ENCODE measurements at regions not wholly inside any gene's neighbourhood (a gene's known extent, or its start where the extent isn't known, plus 50 kb on each side); places are given as distances from the start of the nearest gene placed in this dataset.

DNA sequence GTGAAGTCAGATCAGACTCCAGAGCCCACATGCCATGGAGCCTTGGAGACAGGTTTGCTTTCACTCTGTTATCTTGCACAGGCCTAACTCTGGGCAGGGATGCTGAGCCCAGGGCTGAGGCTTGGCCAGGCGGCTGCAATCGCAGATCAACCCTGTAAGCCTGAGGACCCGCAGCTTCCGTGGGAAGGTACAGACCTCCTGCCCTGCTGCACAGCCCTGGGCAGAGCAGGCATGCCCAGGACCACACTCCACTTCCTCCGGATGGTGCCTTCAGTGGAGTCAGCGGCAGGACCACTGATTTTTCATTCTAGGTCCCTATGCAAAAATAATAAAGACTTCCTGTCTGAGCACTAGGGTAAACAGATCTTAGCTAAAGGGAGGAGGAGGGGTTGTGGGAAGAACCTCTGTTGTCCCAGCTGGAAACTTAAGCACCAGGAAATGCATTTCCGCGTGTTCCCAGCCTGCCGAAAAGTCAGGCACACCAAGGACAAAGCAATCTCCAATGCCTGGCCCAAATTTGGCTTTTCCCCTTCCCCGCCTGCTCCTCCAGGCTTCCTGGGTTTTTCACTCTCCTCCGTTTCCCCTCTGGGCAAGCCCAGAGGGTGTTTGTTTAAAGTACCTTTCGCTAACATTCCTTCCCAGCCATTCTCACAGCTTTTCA is 87.3 kb downstream of the KCTD15 start:
- peak overlapping the region; percentile 26 for H2BK12ac ChIP-seq (ENCODE audit: low read length)
- DNase-seq (ENCODE audit: low spot score) = no peak
- no peak overlapping the region for H3K4ac ChIP-seq (ENCODE audit: low read length)
- peak overlapping the region; percentile 86 for H2AFZ ChIP-seq (ENCODE audit: low read length)
- peak overlapping the region; percentile 20 for H2AK5ac ChIP-seq (ENCODE audit: low read depth, low read length)
- no CpG with 5 or more reads among the region's 12 CpGs for WGBS, 2 donors (ENCODE audit: extremely low coverage in 2 of 2, insufficient read length in 2 of 2, insufficient replicate concordance in 1 of 2)
- H3K14ac ChIP-seq (ENCODE audit: low read length) = no peak overlapping the region
- H3K27me3 ChIP-seq (ENCODE audit: control insufficient read depth in 3 of 3, insufficient read depth in 3 of 3, low read depth in 1 of 3, low read length in 3 of 3) = peaks cover 0 to 3% (median 3%) of the 10 kb centered on the region in 3 experiments
- no peak overlapping the region for H3K4me3 ChIP-seq (ENCODE audit: low read length in 2 of 2)
- H3K4me1 ChIP-seq (ENCODE audit: control insufficient read depth in 2 of 2, insufficient read depth in 1 of 2, low read depth in 1 of 2, low read length in 2 of 2) = peaks cover 3 to 6% of the 10 kb centered on the region in 2 donors
- no peak overlapping the region for H4K8ac ChIP-seq (ENCODE audit: low read depth, low read length)
- H3K9me3 ChIP-seq (replicated peaks in 1 of 2; ENCODE audit: control insufficient read depth in 2 of 2, insufficient read depth in 1 of 2, low read depth in 1 of 2, low read length in 2 of 2) = no peaks in the 10 kb centered on the region
- no peak overlapping the region for H2BK120ac ChIP-seq (ENCODE audit: low read depth, low read length)
- no peaks in the 10 kb centered on the region for H3K79me1 ChIP-seq (ENCODE audit: low read depth, low read length)
- H3K9ac ChIP-seq (ENCODE audit: low read depth, low read length, poor library complexity) = no peak overlapping the region
- no peak overlapping the region for H3K23ac ChIP-seq (ENCODE audit: low read depth, low read length, poor library complexity)
- H3K36me3 ChIP-seq (replicated peaks in 1 of 2; ENCODE audit: control insufficient read depth in 2 of 2, insufficient read depth in 2 of 2, low read length in 2 of 2) = no peaks in the 10 kb centered on the region
- H3K27ac ChIP-seq (replicated peaks; ENCODE audit: low read length) = no peak overlapping the region
- H3K4me2 ChIP-seq (ENCODE audit: insufficient read depth, low read length, poor library complexity, severe bottlenecking) = no peak overlapping the region
- H4K91ac ChIP-seq (ENCODE audit: low read depth, low read length, poor library complexity) = no peak overlapping the region
- peak overlapping the region; percentile 85 for H3K18ac ChIP-seq (ENCODE audit: low read length)
- H2BK5ac ChIP-seq (ENCODE audit: low read length) = no peak overlapping the region
- peak overlapping the region; percentile 19 for H2BK15ac ChIP-seq (ENCODE audit: low read length)

DNA sequence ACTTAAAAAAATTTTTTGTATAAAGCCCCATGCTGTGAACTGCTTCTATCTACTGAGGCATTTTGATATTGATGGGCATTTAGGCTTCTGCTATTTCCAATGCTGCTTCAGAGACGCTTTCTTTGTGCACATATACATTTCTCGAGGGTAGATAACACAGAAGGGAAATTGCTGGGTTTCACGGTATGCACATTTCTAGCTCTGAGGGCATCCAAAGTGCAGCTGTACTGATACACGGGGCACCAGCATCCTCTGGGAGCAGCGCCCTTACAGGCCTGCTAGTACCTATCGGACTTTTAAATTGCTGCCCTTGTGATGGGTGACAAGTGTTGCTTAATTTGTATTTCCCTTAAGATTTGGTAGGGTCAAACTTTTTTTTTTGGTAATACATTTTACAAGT is 88.6 kb downstream of the KCTD15 start:
- Histone ChIP-seq H3K27me3 (ENCODE audit: control insufficient read depth in 3 of 3, insufficient read depth in 3 of 3, low read depth in 1 of 3, low read length in 3 of 3) (peaks cover 0 to 3% (median 0%) of the 10 kb centered on the region in 3 experiments), H3K18ac (ENCODE audit: low read length) (no peak overlapping the region), H4K8ac (ENCODE audit: low read depth, low read length) (no peak overlapping the region), H3K9ac (ENCODE audit: low read depth, low read length, poor library complexity) (no peak overlapping the region), H2BK15ac (ENCODE audit: low read length) (no peak overlapping the region), H2BK12ac (ENCODE audit: low read length) (no peak overlapping the region), H2BK120ac (ENCODE audit: low read depth, low read length) (no peak overlapping the region), H4K91ac (ENCODE audit: low read depth, low read length, poor library complexity) (no peak overlapping the region), H3K27ac (replicated peaks; ENCODE audit: low read length) (no peak overlapping the region), H3K79me1 (ENCODE audit: low read depth, low read length) (no peaks in the 10 kb centered on the region), H2BK5ac (ENCODE audit: low read length) (no peak overlapping the region), H2AK5ac (ENCODE audit: low read depth, low read length) (no peak overlapping the region), H3K36me3 (replicated peaks in 1 of 2; ENCODE audit: control insufficient read depth in 2 of 2, insufficient read depth in 2 of 2, low read length in 2 of 2) (no peaks in the 10 kb centered on the region), H3K4me3 (ENCODE audit: low read length in 2 of 2) (no peak overlapping the region), H3K9me3 (replicated peaks in 1 of 2; ENCODE audit: control insufficient read depth in 2 of 2, insufficient read depth in 1 of 2, low read depth in 1 of 2, low read length in 2 of 2) (no peaks in the 10 kb centered on the region), H3K23ac (ENCODE audit: low read depth, low read length, poor library complexity) (no peak overlapping the region), H3K4me1 (ENCODE audit: control insufficient read depth in 2 of 2, insufficient read depth in 1 of 2, low read depth in 1 of 2, low read length in 2 of 2) (peaks cover 3 to 6% of the 10 kb centered on the region in 2 donors), H2AFZ (ENCODE audit: low read length) (no peak overlapping the region), H3K14ac (ENCODE audit: low read length) (no peak overlapping the region), H3K4me2 (ENCODE audit: insufficient read depth, low read length, poor library complexity, severe bottlenecking) (no peak overlapping the region), H3K4ac (ENCODE audit: low read length) (no peak overlapping the region)
- no peak for DNase-seq (ENCODE audit: low spot score)
- no CpG with 5 or more reads among the region's 6 CpGs for WGBS, 2 donors (ENCODE audit: extremely low coverage in 2 of 2, insufficient read length in 2 of 2, insufficient replicate concordance in 1 of 2)

DNA sequence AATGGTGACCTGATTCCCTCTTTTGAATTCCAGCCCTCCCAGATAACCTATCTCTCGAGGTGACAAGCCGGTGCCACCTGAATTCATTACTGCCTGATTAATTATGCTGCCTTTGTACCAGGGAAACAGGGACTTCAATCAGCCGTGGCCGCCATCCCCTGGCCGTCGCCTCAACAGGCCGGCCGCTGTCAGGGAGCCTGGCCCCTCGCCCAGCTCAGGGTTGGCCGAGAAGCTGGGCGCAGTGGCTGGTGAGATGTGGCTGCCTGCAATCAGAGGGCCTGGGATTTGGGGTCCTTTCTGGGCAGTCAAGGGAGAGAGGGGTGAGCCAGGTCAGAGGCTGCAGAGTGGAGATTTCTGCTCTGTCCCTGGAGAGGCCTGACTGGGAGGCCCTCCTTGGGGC is 91.2 kb downstream of the KCTD15 start:
- no peak for DNase-seq (ENCODE audit: low spot score)
- Histone ChIP-seq H3K4me3 (ENCODE audit: low read length in 2 of 2) (no peak overlapping the region), H3K27me3 (ENCODE audit: control insufficient read depth in 3 of 3, insufficient read depth in 3 of 3, low read depth in 1 of 3, low read length in 3 of 3) (peaks cover 0 to 3% (median 0%) of the 10 kb centered on the region in 3 experiments), H3K9me3 (replicated peaks in 1 of 2; ENCODE audit: control insufficient read depth in 2 of 2, insufficient read depth in 1 of 2, low read depth in 1 of 2, low read length in 2 of 2) (no peaks in the 10 kb centered on the region), H3K14ac (ENCODE audit: low read length) (no peak overlapping the region), H3K4me2 (ENCODE audit: insufficient read depth, low read length, poor library complexity, severe bottlenecking) (no peak overlapping the region), H2BK5ac (ENCODE audit: low read length) (no peak overlapping the region), H4K8ac (ENCODE audit: low read depth, low read length) (no peak overlapping the region), H2AK5ac (ENCODE audit: low read depth, low read length) (no peak overlapping the region), H3K9ac (ENCODE audit: low read depth, low read length, poor library complexity) (peak overlapping the region; percentile 34), H2BK120ac (ENCODE audit: low read depth, low read length) (no peak overlapping the region), H3K4ac (ENCODE audit: low read length) (no peak overlapping the region), H3K23ac (ENCODE audit: low read depth, low read length, poor library complexity) (no peak overlapping the region), H3K79me1 (ENCODE audit: low read depth, low read length) (no peaks in the 10 kb centered on the region), H3K27ac (replicated peaks; ENCODE audit: low read length) (no peak overlapping the region), H4K91ac (ENCODE audit: low read depth, low read length, poor library complexity) (no peak overlapping the region), H3K18ac (ENCODE audit: low read length) (peak overlapping the region; percentile 85), H2BK15ac (ENCODE audit: low read length) (no peak overlapping the region), H3K36me3 (replicated peaks in 1 of 2; ENCODE audit: control insufficient read depth in 2 of 2, insufficient read depth in 2 of 2, low read length in 2 of 2) (no peaks in the 10 kb centered on the region), H2BK12ac (ENCODE audit: low read length) (no peak overlapping the region), H3K4me1 (ENCODE audit: control insufficient read depth in 2 of 2, insufficient read depth in 1 of 2, low read depth in 1 of 2, low read length in 2 of 2) (peaks cover 3 to 6% of the 10 kb centered on the region in 2 donors), H2AFZ (ENCODE audit: low read length) (no peak overlapping the region)
- no CpG with 5 or more reads among the region's 11 CpGs for WGBS, 2 donors (ENCODE audit: extremely low coverage in 2 of 2, insufficient read length in 2 of 2, insufficient replicate concordance in 1 of 2)

DNA sequence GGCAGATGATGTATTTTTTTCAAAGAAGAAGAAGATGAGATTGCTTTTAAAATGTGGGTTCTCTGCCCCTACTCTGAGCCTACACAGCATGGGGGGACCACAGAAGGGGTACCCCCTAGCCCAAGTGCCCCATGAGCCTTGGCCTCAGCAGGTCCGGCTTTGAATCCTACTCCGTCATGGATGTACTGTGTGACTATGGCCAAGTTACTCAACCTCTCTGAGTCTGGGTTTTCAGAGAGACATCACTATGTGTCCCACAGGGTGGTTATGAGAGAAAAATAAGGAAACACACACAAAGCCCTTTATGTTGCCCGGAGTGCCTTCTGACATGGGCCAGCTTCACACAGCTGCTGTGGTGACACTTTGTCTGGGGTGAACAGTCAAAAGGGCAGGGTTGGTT is 92.0 kb downstream of the KCTD15 start:
- H3K4me1 ChIP-seq (ENCODE audit: control insufficient read depth in 2 of 2, insufficient read depth in 1 of 2, low read depth in 1 of 2, low read length in 2 of 2) = peaks cover 3 to 6% of the 10 kb centered on the region in 2 donors
- no peak overlapping the region for H4K91ac ChIP-seq (ENCODE audit: low read depth, low read length, poor library complexity)
- DNase-seq (ENCODE audit: low spot score) = no peak
- no peak overlapping the region for H3K14ac ChIP-seq (ENCODE audit: low read length)
- no peaks in the 10 kb centered on the region for H3K9me3 ChIP-seq (replicated peaks in 1 of 2; ENCODE audit: control insufficient read depth in 2 of 2, insufficient read depth in 1 of 2, low read depth in 1 of 2, low read length in 2 of 2)
- H3K4ac ChIP-seq (ENCODE audit: low read length) = no peak overlapping the region
- H3K27ac ChIP-seq (replicated peaks; ENCODE audit: low read length) = no peak overlapping the region
- no peak overlapping the region for H3K4me3 ChIP-seq (ENCODE audit: low read length in 2 of 2)
- H3K79me1 ChIP-seq (ENCODE audit: low read depth, low read length) = no peaks in the 10 kb centered on the region
- no CpG with 5 or more reads among the region's 3 CpGs for WGBS, 2 donors (ENCODE audit: extremely low coverage in 2 of 2, insufficient read length in 2 of 2, insufficient replicate concordance in 1 of 2)
- H3K4me2 ChIP-seq (ENCODE audit: insufficient read depth, low read length, poor library complexity, severe bottlenecking) = no peak overlapping the region
- H3K9ac ChIP-seq (ENCODE audit: low read depth, low read length, poor library complexity) = no peak overlapping the region
- no peak overlapping the region for H2AFZ ChIP-seq (ENCODE audit: low read length)
- H3K23ac ChIP-seq (ENCODE audit: low read depth, low read length, poor library complexity) = no peak overlapping the region
- no peak overlapping the region for H2BK5ac ChIP-seq (ENCODE audit: low read length)
- no peak overlapping the region for H4K8ac ChIP-seq (ENCODE audit: low read depth, low read length)
- no peak overlapping the region for H2AK5ac ChIP-seq (ENCODE audit: low read depth, low read length)
- H2BK120ac ChIP-seq (ENCODE audit: low read depth, low read length) = no peak overlapping the region
- H3K36me3 ChIP-seq (replicated peaks in 1 of 2; ENCODE audit: control insufficient read depth in 2 of 2, insufficient read depth in 2 of 2, low read length in 2 of 2) = no peaks in the 10 kb centered on the region
- no peak overlapping the region for H2BK12ac ChIP-seq (ENCODE audit: low read length)
- H2BK15ac ChIP-seq (ENCODE audit: low read length) = no peak overlapping the region
- no peak overlapping the region for H3K18ac ChIP-seq (ENCODE audit: low read length)
- peaks cover 0 to 3% (median 0%) of the 10 kb centered on the region in 3 experiments for H3K27me3 ChIP-seq (ENCODE audit: control insufficient read depth in 3 of 3, insufficient read depth in 3 of 3, low read depth in 1 of 3, low read length in 3 of 3)
